GM18867 (cell line): ENCODE measurements at regions not wholly inside any gene's neighbourhood (a gene's known extent, or its start where the extent isn't known, plus 50 kb on each side); places are given as distances from the start of the nearest gene placed in this dataset.
"Not testable (repeated sequence)": the region's sequence is repeated elsewhere in the genome, so short reads cannot be mapped to it uniquely, and the experiment has no call there.

Experiments used
- ATAC-seq: cut with Tn5 transposase; IDR thresholded peaks from one replicate; pipeline ENCODE4 v1.9.1; 2021; ENCODE audit warnings: mild to moderate bottlenecking, moderate library complexity; ENCODE audit not compliant: unreplicated experiment

- no peak for ATAC-seq
Measured at GRCh38 chr13:111007209-111007608, 92.3 kb upstream of the ANKRD10 start.

GRCh38 chr13:111006506-111007031, 91.7 kb upstream of the ANKRD10 start:
- no peak for ATAC-seq

GRCh38 chr13:111005808-111006505, 91.1 kb upstream of the ANKRD10 start:
- no peak for ATAC-seq

- no peak for ATAC-seq
Measured at GRCh38 chr13:111005364-111005763, 90.5 kb upstream of the ANKRD10 start.

- ATAC-seq = no peak
Measured at GRCh38 chr13:111004444-111004843, 89.6 kb upstream of the ANKRD10 start.

GRCh38 chr13:111001636-111002035, 86.8 kb upstream of the ANKRD10 start:
- ATAC-seq = no peak

GRCh38 chr13:110993788-110994187, 78.9 kb upstream of the ANKRD10 start:
- no peak for ATAC-seq

- no peak for ATAC-seq
Measured at GRCh38 chr13:110991991-110992508, 77.2 kb upstream of the ANKRD10 start.

- no peak for ATAC-seq
Measured at GRCh38 chr13:110989331-110989730, 74.5 kb upstream of the ANKRD10 start.

GRCh38 chr13:110985541-110985940, 70.7 kb upstream of the ANKRD10 start:
- ATAC-seq = no peak

GRCh38 chr13:110984798-110985197, 69.9 kb upstream of the ANKRD10 start:
- no peak for ATAC-seq

GRCh38 chr13:110984381-110984780, 69.5 kb upstream of the ANKRD10 start:
- ATAC-seq = no peak

GRCh38 chr13:110983241-110983640, 68.4 kb upstream of the ANKRD10 start:
- ATAC-seq = no peak

- no peak for ATAC-seq
Measured at GRCh38 chr13:110981379-110981778, 66.5 kb upstream of the ANKRD10 start.

- ATAC-seq = no peak
Measured at GRCh38 chr13:110980921-110981320, 66.1 kb upstream of the ANKRD10 start.

- ATAC-seq = not testable (repeated sequence)
Measured at GRCh38 chr13:110979149-110979548, 64.3 kb upstream of the ANKRD10 start.

- ATAC-seq = no peak
Measured at GRCh38 chr13:110978390-110978789, 63.5 kb upstream of the ANKRD10 start.

GRCh38 chr13:110976785-110977184, 61.9 kb upstream of the ANKRD10 start:
- ATAC-seq = no peak

GRCh38 chr13:110973007-110973700, 58.3 kb upstream of the ANKRD10 start:
- no peak for ATAC-seq

- no peak for ATAC-seq
Measured at GRCh38 chr13:110971486-110971885, 56.6 kb upstream of the ANKRD10 start.

- not testable (repeated sequence) for ATAC-seq
Measured at GRCh38 chr13:110967156-110967855, 52.4 kb upstream of the ANKRD10 start.
